SK-N-SH (cell line): ENCODE measurements at regions not wholly inside any gene's neighbourhood (a gene's known extent, or its start where the extent isn't known, plus 50 kb on each side); places are given as distances from the start of the nearest gene placed in this dataset.

ENCODE experiments used
- CTCF ChIA-PET: fragments of 300-600, 350-600 bp; formaldehyde crosslinking; extraction: SDS; loops from one replicate; lab custom pipeline; 2021; lab: Yijun Ruan, JAX
- POLR2A ChIA-PET: fragments of 350-600 bp; sonication (Branson Sonifier 250); formaldehyde crosslinking; extraction: SDS; loops from one replicate; lab custom pipeline; 2020; ENCODE audit warnings: antibody characterized with exemption, inconsistent platforms; lab: Yijun Ruan, JAX
- DNase-seq: peaks from one replicate; pipeline ENCODE4 v3.0.0; 2012
- H2AFZ ChIP-seq: fragments of 200-600 bp; sonication (generic); 2 replicates; pipeline ENCODE4 v1.8.1; 2016; ENCODE audit warnings: antibody characterized with exemption, mild to moderate bottlenecking, low read depth
- H3F3A ChIP-seq: fragments of 200-600 bp; sonication (generic); replicated peaks from 2 replicates; pipeline ENCODE3; 2016; ENCODE audit warnings: antibody characterized with exemption, mild to moderate bottlenecking; ENCODE audit not compliant: insufficient read depth
- H3K27ac ChIP-seq, 2 experiments: fragments of 200-500 bp in 1 of 2; fragments of 200-600 bp in 1 of 2; sonication (Bioruptor generic) in 1 of 2; sonication (generic), shearing (Covaris generic) in 1 of 2; 2 replicates each; pipeline versions ENCODE4 v1.5.1 to v1.6.1; 2014 to 2016; ENCODE audit warnings: low read depth in 2 of 2, inconsistent platforms in 1 of 2, low read length in 1 of 2, mild to moderate bottlenecking in 1 of 2, mixed read lengths in 1 of 2
- H3K27me3 ChIP-seq: fragments of 200-600 bp; sonication (generic), shearing (Covaris generic); 2 replicates; pipeline ENCODE4 v1.6.1; 2016; ENCODE audit warnings: mixed run types; ENCODE audit not compliant: insufficient read depth
- H3K36me3 ChIP-seq, 2 experiments: fragments of 200-500 bp in 1 of 2; fragments of 200-600 bp in 1 of 2; sonication (Bioruptor generic) in 1 of 2; sonication (generic) in 1 of 2; replicated peaks in 1 of 2; 2 replicates each; pipeline versions ENCODE3 to v1.5.1; 2014 to 2016; ENCODE audit warnings: low read length in 1 of 2, mild to moderate bottlenecking in 1 of 2; ENCODE audit not compliant: insufficient read depth in 2 of 2, control insufficient read depth in 1 of 2
- H3K4me1 ChIP-seq, 2 experiments: fragments of 200-500 bp in 1 of 2; fragments of 200-600 bp in 1 of 2; sonication (Bioruptor generic) in 1 of 2; sonication (generic), shearing (Covaris generic) in 1 of 2; 2 replicates each; pipeline versions ENCODE4 v1.5.1 to v1.6.1; 2014 to 2016; ENCODE audit warnings: low read depth in 1 of 2, low read length in 1 of 2, mixed run types in 1 of 2; ENCODE audit not compliant: insufficient read depth in 2 of 2, control insufficient read depth in 1 of 2
- H3K4me2 ChIP-seq: fragments of 200-600 bp; sonication (generic), shearing (Covaris generic); 2 replicates; pipeline ENCODE4 v1.6.1; 2017; ENCODE audit warnings: mixed run types
- H3K4me3 ChIP-seq, 2 experiments: fragments of 200-500 bp in 1 of 2; fragments of 200-600 bp in 1 of 2; sonication (Bioruptor generic) in 1 of 2; sonication (generic), shearing (Covaris generic) in 1 of 2; 2 replicates each; pipeline versions ENCODE4 v1.5.1 to v1.8.1; 2014 to 2016; ENCODE audit warnings: low read depth in 2 of 2, inconsistent platforms in 1 of 2, low read length in 1 of 2, mild to moderate bottlenecking in 1 of 2, mixed read lengths in 1 of 2, moderate library complexity in 1 of 2
- H3K79me2 ChIP-seq: fragments of 200-600 bp; sonication (generic); 2 replicates; pipeline ENCODE4 v1.8.1; 2017; ENCODE audit warnings: mild to moderate bottlenecking; ENCODE audit not compliant: insufficient read depth
- H3K9ac ChIP-seq: fragments of 200-600 bp; sonication (generic); 2 replicates; pipeline ENCODE4 v1.6.1; 2017; ENCODE audit warnings: mixed run types
- H3K9me2 ChIP-seq: fragments of 200-600 bp; sonication (generic); 2 replicates; pipeline ENCODE4 v1.6.1; 2017; ENCODE audit warnings: mixed run types
- H3K9me3 ChIP-seq: fragments of 200-600 bp; sonication (generic); 2 replicates; pipeline ENCODE4 v1.6.1; 2017; ENCODE audit warnings: mixed run types, mild to moderate bottlenecking, moderate library complexity
- H4K20me1 ChIP-seq: fragments of 200-600 bp; sonication (generic); 2 replicates; pipeline ENCODE4 v1.6.1; 2017; ENCODE audit warnings: mild to moderate bottlenecking, mixed run types; ENCODE audit not compliant: insufficient read depth
- EP300 ChIP-seq, 2 experiments: IDR thresholded peaks; 2 replicates each; pipeline versions ENCODE4 v1.4.0 to v1.6.1; 2012; ENCODE audit warnings: borderline replicate concordance in 1 of 2, low read depth in 1 of 2, low read length in 1 of 2
- EZH2phosphoT487 ChIP-seq: fragments of 200-600 bp; sonication (generic); IDR thresholded peaks from 2 replicates; pipeline ENCODE4 v1.6.1; 2017; ENCODE audit warnings: low read depth, mixed run types, mild to moderate bottlenecking, antibody characterized with exemption, moderate library complexity, borderline replicate concordance
- FOSL2 ChIP-seq: IDR thresholded peaks from 2 replicates; pipeline ENCODE4 v1.4.0; 2012; ENCODE audit warnings: low read depth, mild to moderate bottlenecking, moderate library complexity, borderline replicate concordance
- FOXJ3 ChIP-seq: sonication (generic); formaldehyde crosslinking; IDR thresholded peaks from 2 replicates; pipeline ENCODE4 v1.5.1; 2020; ENCODE audit warnings: mild to moderate bottlenecking, missing genetic modification reagents
- FOXM1 ChIP-seq: IDR thresholded peaks from 2 replicates; pipeline ENCODE4 v1.4.0; 2012; ENCODE audit warnings: low read depth, mild to moderate bottlenecking
- GABPA ChIP-seq: IDR thresholded peaks from 2 replicates; pipeline ENCODE4 v1.4.0; 2012; ENCODE audit warnings: low read depth, mild to moderate bottlenecking
- MXI1 ChIP-seq: IDR thresholded peaks from 2 replicates; pipeline ENCODE4 v1.6.1; 2012; ENCODE audit warnings: mild to moderate bottlenecking, low read depth, low read length, improper control_type of control experiment
- RXRA ChIP-seq: IDR thresholded peaks from 2 replicates; pipeline ENCODE4 v1.4.0; 2012; ENCODE audit warnings: low read depth, mild to moderate bottlenecking, borderline replicate concordance
- SIN3A ChIP-seq: IDR thresholded peaks from 2 replicates; pipeline ENCODE4 v1.6.1; 2012; ENCODE audit warnings: low read depth, mild to moderate bottlenecking, low read length, moderate library complexity, borderline replicate concordance
- SMC3 ChIP-seq: IDR thresholded peaks from 2 replicates; pipeline ENCODE4 v1.6.1; 2012; ENCODE audit warnings: low read depth, low read length, improper control_type of control experiment
- TCF12 ChIP-seq: IDR thresholded peaks from 2 replicates; pipeline ENCODE4 v1.4.0; 2012
- WGBS: methylation state at CpG from one replicate; pipeline ENCODE4 v1.1.6; 2017; ENCODE audit warnings: low lambda C conversion rate; 5-methylcytosine and 5-hydroxymethylcytosine counted together
- TF ChIP-seq, protein P1 (sequence below): fragments of 200-600 bp; sonication (generic); IDR thresholded peaks from 2 replicates; pipeline ENCODE4 v1.6.1; 2017; ENCODE audit warnings: antibody characterized with exemption, mild to moderate bottlenecking, moderate library complexity
- TF ChIP-seq, protein P2 (sequence below): fragments of 150-350 bp; IDR thresholded peaks from 2 replicates; pipeline ENCODE4 v1.6.1; 2017; ENCODE audit warnings: antibody characterized with exemption, low read length, low read depth, borderline replicate concordance
- TF ChIP-seq, protein P3 (sequence below): fragments of 150-350 bp; IDR thresholded peaks from 2 replicates; pipeline ENCODE4 v1.6.1; 2016; ENCODE audit warnings: mild to moderate bottlenecking, low read depth, low read length
- TF ChIP-seq, protein P4 (sequence below): IDR thresholded peaks from 2 replicates; pipeline ENCODE4 v1.4.0; 2012; ENCODE audit warnings: low read depth, borderline replicate concordance
- TF ChIP-seq, protein P5 (sequence below): IDR thresholded peaks from 2 replicates; pipeline ENCODE4 v1.4.0; 2012; ENCODE audit warnings: low read depth, borderline replicate concordance

DNA sequence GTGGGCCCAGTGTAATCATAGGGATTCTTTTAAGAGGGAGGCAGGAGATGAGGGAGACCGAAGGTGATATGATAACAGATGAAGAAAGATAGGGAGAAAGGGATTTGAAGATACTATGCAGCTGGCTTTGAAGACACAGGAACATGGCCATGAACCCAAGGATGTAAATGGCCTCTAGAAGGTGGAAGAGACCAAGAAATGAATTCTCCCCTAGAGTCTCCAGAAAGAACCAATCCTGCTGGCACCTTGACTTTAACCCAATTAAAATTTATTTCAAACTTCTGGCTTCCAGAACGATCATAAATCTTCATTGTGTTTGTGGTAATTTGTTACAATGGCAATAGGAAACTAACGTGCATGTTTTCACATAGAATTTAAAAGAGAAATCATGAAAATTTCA lies 95.0 kb upstream of the GORAB start:
- Histone ChIP-seq H4K20me1 (no peaks in the 10 kb centered on the region), H3K4me1 (no peaks in the 10 kb centered on the region), H3F3A (no peaks in the 10 kb centered on the region), H3K36me3 (no peaks in the 10 kb centered on the region), H3K4me2 (no peak overlapping the region), H3K9me2 (no peaks in the 10 kb centered on the region), H3K79me2 (no peaks in the 10 kb centered on the region), H3K9ac (no peak overlapping the region), H3K4me3 (no peak overlapping the region), H3K9me3 (no peaks in the 10 kb centered on the region; the same call in 1 of the 2 replicates), H2AFZ (no peak overlapping the region; the same call in 1 of the 2 replicates), H3K27ac (no peak overlapping the region), H3K27me3 (no peaks in the 10 kb centered on the region)
- no peak for TF ChIP-seq SIN3A
- TF ChIP-seq, protein P1, sequence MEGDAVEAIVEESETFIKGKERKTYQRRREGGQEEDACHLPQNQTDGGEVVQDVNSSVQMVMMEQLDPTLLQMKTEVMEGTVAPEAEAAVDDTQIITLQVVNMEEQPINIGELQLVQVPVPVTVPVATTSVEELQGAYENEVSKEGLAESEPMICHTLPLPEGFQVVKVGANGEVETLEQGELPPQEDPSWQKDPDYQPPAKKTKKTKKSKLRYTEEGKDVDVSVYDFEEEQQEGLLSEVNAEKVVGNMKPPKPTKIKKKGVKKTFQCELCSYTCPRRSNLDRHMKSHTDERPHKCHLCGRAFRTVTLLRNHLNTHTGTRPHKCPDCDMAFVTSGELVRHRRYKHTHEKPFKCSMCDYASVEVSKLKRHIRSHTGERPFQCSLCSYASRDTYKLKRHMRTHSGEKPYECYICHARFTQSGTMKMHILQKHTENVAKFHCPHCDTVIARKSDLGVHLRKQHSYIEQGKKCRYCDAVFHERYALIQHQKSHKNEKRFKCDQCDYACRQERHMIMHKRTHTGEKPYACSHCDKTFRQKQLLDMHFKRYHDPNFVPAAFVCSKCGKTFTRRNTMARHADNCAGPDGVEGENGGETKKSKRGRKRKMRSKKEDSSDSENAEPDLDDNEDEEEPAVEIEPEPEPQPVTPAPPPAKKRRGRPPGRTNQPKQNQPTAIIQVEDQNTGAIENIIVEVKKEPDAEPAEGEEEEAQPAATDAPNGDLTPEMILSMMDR = peak; percentile 18; the same call in 1 of the 2 replicates
- no peak for TF ChIP-seq MXI1
- TF ChIP-seq SMC3 = no peak
- DNase-seq = no peak
- CTCF ChIA-PET = no interaction called here
- WGBS = 19% methylated on average over 3 of the region's 3 CpGs
- POLR2A ChIA-PET = no interaction called here

DNA sequence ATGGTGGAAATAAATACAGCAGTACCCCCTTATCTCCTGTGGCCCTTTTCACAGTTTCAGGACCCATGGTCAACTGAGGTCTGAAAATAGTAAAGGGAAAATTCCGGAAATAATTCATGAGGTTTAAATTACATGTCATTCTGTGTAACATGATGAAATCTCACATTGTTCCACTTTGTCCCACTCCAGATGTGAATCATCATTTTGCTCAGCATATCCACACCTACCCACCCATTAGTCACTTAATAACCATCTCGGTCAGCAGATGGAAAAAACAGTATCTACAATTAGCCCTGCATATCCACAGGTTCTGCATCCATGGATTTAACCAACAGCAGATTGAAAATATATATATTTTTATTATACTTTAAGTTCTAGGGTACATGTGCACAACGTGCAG lies 86.9 kb upstream of the GORAB start:
- Histone ChIP-seq H2AFZ (no peak overlapping the region), H3K27ac (no peak overlapping the region)

DNA sequence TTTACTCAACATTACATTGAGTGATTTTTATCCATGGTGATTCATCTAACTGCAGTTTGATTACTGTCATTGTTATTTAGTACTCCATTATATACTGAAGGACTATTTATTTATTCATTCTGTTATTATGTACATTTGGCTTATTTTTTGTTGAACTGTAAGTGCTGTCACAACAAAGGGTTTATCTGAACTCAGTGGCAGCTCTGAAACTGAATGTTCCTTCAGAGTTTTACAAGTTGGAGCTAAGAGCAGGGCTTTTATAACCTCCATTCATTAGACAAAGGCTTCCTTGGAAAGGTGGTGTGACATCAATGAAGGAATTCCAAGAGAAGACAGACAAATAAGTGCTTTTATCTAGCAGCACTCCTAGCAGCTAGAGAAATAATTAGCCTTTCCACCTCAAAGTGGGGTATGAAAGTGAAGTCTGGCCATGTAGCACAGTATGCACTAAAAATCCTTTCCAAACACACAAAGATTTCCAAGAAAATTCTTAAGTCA lies 83.3 kb upstream of the GORAB start:
- CTCF ChIA-PET = no interaction called here
- TF ChIP-seq GABPA (no peak), EP300 (IDR thresholded peaks at IDR 0.05; ENCODE audit: borderline replicate concordance in 1 of 2, low read depth in 1 of 2, low read length in 1 of 2) (no peak), EZH2phosphoT487 (no peak), MXI1 (no peak), RXRA (no peak), FOXM1 (no peak)
- TF ChIP-seq, protein P2, sequence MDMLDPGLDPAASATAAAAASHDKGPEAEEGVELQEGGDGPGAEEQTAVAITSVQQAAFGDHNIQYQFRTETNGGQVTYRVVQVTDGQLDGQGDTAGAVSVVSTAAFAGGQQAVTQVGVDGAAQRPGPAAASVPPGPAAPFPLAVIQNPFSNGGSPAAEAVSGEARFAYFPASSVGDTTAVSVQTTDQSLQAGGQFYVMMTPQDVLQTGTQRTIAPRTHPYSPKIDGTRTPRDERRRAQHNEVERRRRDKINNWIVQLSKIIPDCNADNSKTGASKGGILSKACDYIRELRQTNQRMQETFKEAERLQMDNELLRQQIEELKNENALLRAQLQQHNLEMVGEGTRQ = no peak
- TF ChIP-seq, protein P3, sequence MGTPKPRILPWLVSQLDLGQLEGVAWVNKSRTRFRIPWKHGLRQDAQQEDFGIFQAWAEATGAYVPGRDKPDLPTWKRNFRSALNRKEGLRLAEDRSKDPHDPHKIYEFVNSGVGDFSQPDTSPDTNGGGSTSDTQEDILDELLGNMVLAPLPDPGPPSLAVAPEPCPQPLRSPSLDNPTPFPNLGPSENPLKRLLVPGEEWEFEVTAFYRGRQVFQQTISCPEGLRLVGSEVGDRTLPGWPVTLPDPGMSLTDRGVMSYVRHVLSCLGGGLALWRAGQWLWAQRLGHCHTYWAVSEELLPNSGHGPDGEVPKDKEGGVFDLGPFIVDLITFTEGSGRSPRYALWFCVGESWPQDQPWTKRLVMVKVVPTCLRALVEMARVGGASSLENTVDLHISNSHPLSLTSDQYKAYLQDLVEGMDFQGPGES = no peak
- TF ChIP-seq, protein P4, sequence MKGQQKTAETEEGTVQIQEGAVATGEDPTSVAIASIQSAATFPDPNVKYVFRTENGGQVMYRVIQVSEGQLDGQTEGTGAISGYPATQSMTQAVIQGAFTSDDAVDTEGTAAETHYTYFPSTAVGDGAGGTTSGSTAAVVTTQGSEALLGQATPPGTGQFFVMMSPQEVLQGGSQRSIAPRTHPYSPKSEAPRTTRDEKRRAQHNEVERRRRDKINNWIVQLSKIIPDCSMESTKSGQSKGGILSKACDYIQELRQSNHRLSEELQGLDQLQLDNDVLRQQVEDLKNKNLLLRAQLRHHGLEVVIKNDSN = no peak
- TF ChIP-seq, protein P5, sequence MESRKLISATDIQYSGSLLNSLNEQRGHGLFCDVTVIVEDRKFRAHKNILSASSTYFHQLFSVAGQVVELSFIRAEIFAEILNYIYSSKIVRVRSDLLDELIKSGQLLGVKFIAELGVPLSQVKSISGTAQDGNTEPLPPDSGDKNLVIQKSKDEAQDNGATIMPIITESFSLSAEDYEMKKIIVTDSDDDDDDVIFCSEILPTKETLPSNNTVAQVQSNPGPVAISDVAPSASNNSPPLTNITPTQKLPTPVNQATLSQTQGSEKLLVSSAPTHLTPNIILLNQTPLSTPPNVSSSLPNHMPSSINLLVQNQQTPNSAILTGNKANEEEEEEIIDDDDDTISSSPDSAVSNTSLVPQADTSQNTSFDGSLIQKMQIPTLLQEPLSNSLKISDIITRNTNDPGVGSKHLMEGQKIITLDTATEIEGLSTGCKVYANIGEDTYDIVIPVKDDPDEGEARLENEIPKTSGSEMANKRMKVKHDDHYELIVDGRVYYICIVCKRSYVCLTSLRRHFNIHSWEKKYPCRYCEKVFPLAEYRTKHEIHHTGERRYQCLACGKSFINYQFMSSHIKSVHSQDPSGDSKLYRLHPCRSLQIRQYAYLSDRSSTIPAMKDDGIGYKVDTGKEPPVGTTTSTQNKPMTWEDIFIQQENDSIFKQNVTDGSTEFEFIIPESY = no peak

More for the DNA sequence above, 86.9 kb upstream of the GORAB start:
- no peaks in the 10 kb centered on the region for H3F3A ChIP-seq
- no peaks in the 10 kb centered on the region; the same call in 1 of the 2 replicates for H3K9me3 ChIP-seq
- H3K4me2 ChIP-seq = no peak overlapping the region
- 0% methylated on average over 3 of the region's 3 CpGs for WGBS
- DNase-seq = no peak
- ChIA-PET CTCF (no interaction called here), POLR2A (no interaction called here)
- H3K4me1 ChIP-seq = no peaks in the 10 kb centered on the region
- 0 out of 2 replicates have a peak, but pooled peaks have one; percentile 6 for TF ChIP-seq FOSL2
- TF ChIP-seq FOXJ3 (CRISPR knock-in tag) = no peak
- TF ChIP-seq TCF12 = 0 out of 2 replicates have a peak, but pooled peaks have one; percentile 7
- H3K79me2 ChIP-seq = no peaks in the 10 kb centered on the region
- H3K27me3 ChIP-seq = no peaks in the 10 kb centered on the region
- no peaks in the 10 kb centered on the region for H3K36me3 ChIP-seq
- no peak overlapping the region for H3K9ac ChIP-seq
- H4K20me1 ChIP-seq = no peaks in the 10 kb centered on the region
- H3K9me2 ChIP-seq = no peaks in the 10 kb centered on the region
- no peak overlapping the region for H3K4me3 ChIP-seq

More for the DNA sequence above, 83.3 kb upstream of the GORAB start:
- H3K27me3 ChIP-seq = no peaks in the 10 kb centered on the region
- H2AFZ ChIP-seq = no peak overlapping the region
- H3K27ac ChIP-seq = no peak overlapping the region
- no peaks in the 10 kb centered on the region for H3K9me3 ChIP-seq
- H3K4me1 ChIP-seq = no peaks in the 10 kb centered on the region
- H3F3A ChIP-seq = peaks cover 4% of the 10 kb centered on the region
- no peaks in the 10 kb centered on the region for H3K9me2 ChIP-seq
- H4K20me1 ChIP-seq = no peaks in the 10 kb centered on the region
- H3K79me2 ChIP-seq = no peaks in the 10 kb centered on the region
- POLR2A ChIA-PET = no interaction called here
- no peak overlapping the region for H3K9ac ChIP-seq
- H3K4me3 ChIP-seq = no peak overlapping the region
- H3K36me3 ChIP-seq = no peaks in the 10 kb centered on the region
- DNase-seq = no peak
- no peak overlapping the region for H3K4me2 ChIP-seq
